ENCODE measurements at regions not wholly inside any gene's neighbourhood (a gene's known extent, or its start where the extent isn't known, plus 50 kb on each side); places are given as distances from the start of the nearest gene placed in this dataset.

DNA sequence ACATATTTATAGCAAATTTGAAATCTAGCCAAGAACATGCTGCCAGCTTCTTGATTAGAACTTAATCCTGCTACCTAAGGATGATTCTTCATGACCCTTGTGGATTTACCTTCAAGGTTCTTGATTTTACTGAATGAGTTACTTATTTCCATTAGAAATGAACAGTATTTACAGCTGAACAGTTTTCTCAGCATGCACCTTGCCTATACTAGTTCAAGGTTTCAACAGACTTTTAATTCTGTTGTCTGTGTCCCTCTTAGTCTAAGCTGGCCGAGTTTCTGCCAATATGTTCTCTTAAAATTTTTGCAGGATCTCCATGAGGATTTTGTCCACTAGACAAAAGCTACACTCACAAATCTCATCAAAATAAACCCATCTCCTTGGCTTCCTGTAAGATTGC lies 188.8 kb upstream of the ST8SIA4 start:
- Histone ChIP-seq H2AFZ (ENCODE audit: low read depth, low read length) (no peak overlapping the region), H3K27me3 (ENCODE audit: control insufficient read depth in 2 of 2, insufficient read depth in 2 of 2, low read length in 2 of 2) (no peaks in the 10 kb centered on the region), H4K20me1 (replicated peaks; ENCODE audit: control insufficient read depth, extremely low read depth, insufficient read depth, low read length) (no peaks in the 10 kb centered on the region), H3K36me3 (ENCODE audit: control insufficient read depth in 2 of 2, extremely low read depth in 1 of 2, insufficient read depth in 2 of 2, low read length in 2 of 2) (no peaks in the 10 kb centered on the region), H3K79me2 (ENCODE audit: control insufficient read depth, insufficient read depth, low read length) (no peaks in the 10 kb centered on the region), H3K9me3 (replicated peaks; ENCODE audit: control insufficient read depth, insufficient read depth, low read length) (no peaks in the 10 kb centered on the region), H3K9ac (replicated peaks; ENCODE audit: extremely low read depth, insufficient read depth, low read length) (no peak overlapping the region), H3K27ac (ENCODE audit: insufficient read depth, low read depth, low read length) (no peak overlapping the region), H3K4me1 (ENCODE audit: control insufficient read depth, extremely low read depth, insufficient read depth, low read length) (no peaks in the 10 kb centered on the region), H3K4me2 (ENCODE audit: insufficient read depth, low read length) (no peak overlapping the region), H3K4me3 (replicated peaks in 1 of 3; ENCODE audit: insufficient read depth in 1 of 3, low read depth in 1 of 3, low read length in 3 of 3) (no peak overlapping the region), H3K9me1 (replicated peaks; ENCODE audit: control insufficient read depth, extremely low read depth, insufficient read depth, low read length) (no peaks in the 10 kb centered on the region)
- TF ChIP-seq POLR2A (IDR thresholded peaks at IDR 0.05; ENCODE audit: low read depth, low read length): no peak
- no peak for TF ChIP-seq FOS (IDR thresholded peaks at IDR 0.05; ENCODE audit: borderline replicate concordance, insufficient read depth, low read length)
- no peak for TF ChIP-seq JUN (IDR thresholded peaks at IDR 0.05; ENCODE audit: borderline replicate concordance, insufficient read depth, insufficient read length, low read depth)
- no peak for TF ChIP-seq MYC (IDR thresholded peaks at IDR 0.05; ENCODE audit: low read depth, low read length)
- TF ChIP-seq GATA2 (IDR thresholded peaks at IDR 0.05; ENCODE audit: insufficient read depth, insufficient read length, low read depth, low read length): no peak
- TF ChIP-seq POLR2AphosphoS5 (IDR thresholded peaks at IDR 0.05; ENCODE audit: insufficient read depth, low read depth, low read length): no peak
- TF ChIP-seq, protein P1, sequence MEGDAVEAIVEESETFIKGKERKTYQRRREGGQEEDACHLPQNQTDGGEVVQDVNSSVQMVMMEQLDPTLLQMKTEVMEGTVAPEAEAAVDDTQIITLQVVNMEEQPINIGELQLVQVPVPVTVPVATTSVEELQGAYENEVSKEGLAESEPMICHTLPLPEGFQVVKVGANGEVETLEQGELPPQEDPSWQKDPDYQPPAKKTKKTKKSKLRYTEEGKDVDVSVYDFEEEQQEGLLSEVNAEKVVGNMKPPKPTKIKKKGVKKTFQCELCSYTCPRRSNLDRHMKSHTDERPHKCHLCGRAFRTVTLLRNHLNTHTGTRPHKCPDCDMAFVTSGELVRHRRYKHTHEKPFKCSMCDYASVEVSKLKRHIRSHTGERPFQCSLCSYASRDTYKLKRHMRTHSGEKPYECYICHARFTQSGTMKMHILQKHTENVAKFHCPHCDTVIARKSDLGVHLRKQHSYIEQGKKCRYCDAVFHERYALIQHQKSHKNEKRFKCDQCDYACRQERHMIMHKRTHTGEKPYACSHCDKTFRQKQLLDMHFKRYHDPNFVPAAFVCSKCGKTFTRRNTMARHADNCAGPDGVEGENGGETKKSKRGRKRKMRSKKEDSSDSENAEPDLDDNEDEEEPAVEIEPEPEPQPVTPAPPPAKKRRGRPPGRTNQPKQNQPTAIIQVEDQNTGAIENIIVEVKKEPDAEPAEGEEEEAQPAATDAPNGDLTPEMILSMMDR (IDR thresholded peaks at IDR 0.05; ENCODE audit: extremely low read depth in 1 of 2, insufficient read depth in 1 of 2, low read depth in 1 of 2, low read length in 2 of 2): no peak
- TF ChIP-seq, protein P2, sequence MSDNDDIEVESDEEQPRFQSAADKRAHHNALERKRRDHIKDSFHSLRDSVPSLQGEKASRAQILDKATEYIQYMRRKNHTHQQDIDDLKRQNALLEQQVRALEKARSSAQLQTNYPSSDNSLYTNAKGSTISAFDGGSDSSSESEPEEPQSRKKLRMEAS (IDR thresholded peaks at IDR 0.05; ENCODE audit: insufficient read depth, insufficient read length): no peak
- no peak for TF ChIP-seq EZH2 (IDR thresholded peaks at IDR 0.05; ENCODE audit: borderline replicate concordance, low read depth, low read length, severe bottlenecking)
- ChIA-PET CTCF (interaction anchor here (0.7 to 1.0 kb wide), 2 partner anchors 8 kb away, joined by 3 to 4 read pairs; no protein-coding TSS in a partner anchor), POLR2A (no interaction called here)
- dilution Hi-C loops (cut with MboI; ENCODE audit: extremely low pct_ligation_motif_present, low sequenced_read_pairs) (no loop called here), intact Hi-C loops (cut with micrococcal nuclease) (no loop called here)
- FAIRE-seq: no peak
- BruUV-seq (replicated peaks): no TSS peak
- DNase-seq (ENCODE audit: low read depth, low spot score): no peak
